GM18870 (cell line): ENCODE measurements at regions not wholly inside any gene's neighbourhood (a gene's known extent, or its start where the extent isn't known, plus 50 kb on each side); places are given as distances from the start of the nearest gene placed in this dataset.
"Not testable (repeated sequence)": the region's sequence is repeated elsewhere in the genome, so short reads cannot be mapped to it uniquely, and the experiment has no call there.

Experiments used
- ATAC-seq: cut with Tn5 transposase; IDR thresholded peaks from one replicate; pipeline ENCODE4 v1.9.1; 2021; ENCODE audit warnings: moderate library complexity; ENCODE audit not compliant: unreplicated experiment

- ATAC-seq = no peak
Measured at GRCh38 chr5:10921160-10921559, 160.1 kb upstream of the DAP start.

GRCh38 chr5:10920400-10920799 is 159.4 kb upstream of the DAP start:
- ATAC-seq = no peak

DNA sequence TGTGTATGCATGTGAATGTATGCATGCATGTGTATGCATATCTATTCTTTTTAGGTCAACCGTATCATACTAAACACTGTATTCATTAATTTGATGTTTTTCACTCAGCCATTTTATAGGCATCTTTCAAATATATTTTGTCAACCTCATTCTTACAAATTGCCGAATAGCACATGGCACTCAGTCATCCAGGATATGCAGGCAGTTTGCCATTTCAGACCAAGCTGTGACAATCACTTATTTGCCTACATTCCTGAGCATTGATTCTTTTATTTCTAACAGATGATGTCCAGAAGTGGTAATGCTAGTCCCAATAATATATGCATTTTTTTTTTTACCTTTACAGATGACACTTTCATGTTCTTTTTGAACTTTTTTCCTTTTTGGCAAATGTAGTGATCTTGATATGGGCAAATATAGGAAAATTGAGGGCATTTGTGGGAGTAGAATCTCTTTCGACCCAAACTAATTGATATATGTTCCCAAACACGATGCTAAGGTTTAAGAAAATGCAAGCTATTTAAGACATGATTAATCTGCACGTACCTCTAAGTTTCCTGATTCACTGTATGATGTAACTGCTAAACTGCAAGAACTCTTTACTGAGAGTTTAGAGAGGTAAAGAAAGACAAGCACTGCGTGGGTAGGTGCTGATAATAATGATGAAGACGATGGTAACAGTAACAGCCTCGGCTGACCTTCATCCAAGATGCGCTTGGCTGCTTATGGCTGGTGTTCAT is 153.9 kb upstream of the DAP start:
- ATAC-seq = no peak

DNA sequence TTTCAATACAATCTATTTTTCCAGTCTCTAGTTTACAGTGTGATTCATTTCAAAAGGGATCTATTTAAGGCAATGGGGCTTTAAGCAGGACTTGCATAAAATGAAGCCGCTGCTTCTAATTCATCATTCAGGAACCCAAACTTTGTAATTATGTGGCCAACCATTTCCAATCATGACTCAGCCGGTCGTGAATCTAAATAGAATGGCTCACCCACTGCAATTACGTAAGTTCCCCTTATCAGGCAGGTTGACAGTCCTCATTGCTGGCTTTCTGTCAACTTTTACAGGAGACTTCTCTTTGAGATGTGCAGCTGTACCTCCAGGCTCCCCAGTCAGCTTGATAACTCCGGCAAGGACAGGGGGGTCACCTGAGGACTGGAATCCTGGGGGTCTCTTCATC is 152.8 kb upstream of the DAP start:
- no peak for ATAC-seq

DNA sequence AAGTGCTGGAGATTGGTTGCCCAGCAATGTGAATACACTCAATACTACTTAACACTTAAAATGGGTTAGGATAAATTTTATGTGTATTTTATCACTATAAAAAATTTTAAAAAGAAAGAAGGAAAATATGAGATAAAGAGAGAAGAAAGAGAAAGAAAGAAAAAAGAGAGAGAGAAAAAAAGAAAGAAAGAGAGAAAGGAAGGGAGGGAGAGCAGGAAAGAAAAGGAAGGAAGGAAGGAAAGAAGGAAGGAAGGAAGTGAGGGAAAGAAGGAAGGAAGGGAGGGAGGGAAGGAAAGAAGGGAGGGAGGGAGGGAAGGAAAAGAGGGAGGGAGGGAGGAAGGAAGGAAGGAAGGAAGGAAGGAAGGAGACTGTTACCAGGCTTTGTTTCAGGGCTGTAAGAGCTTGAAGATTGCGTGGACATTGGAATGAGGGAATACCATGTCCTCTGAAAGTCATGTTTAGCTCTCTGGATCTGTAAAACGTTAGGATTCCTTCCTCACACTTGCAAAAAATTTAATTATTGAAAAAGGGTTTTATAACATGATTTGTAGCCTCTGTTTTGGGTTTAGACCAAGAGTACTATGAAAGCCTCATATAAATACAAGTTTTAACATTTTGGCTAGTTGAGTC is 152.3 kb upstream of the DAP start:
- ATAC-seq = no peak

DNA sequence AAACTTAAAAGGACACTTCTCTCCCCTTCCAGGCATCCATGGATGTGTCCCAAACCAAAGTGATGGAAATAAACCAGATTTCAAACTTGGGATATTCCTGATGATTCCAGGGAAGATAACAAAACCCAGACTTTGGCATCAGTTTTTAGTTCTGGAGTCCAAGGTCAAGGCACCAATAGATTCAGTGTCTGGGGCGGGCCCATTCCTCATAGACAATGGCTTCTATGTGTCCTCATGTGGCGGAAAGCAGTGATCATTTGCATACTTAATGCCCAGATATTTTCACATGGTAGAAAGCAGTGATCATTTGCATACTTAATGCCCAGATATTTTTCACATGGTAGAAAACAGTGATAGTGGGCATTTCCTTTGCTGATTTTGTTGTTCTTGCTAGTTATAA is 151.4 kb upstream of the DAP start:
- no peak for ATAC-seq

DNA sequence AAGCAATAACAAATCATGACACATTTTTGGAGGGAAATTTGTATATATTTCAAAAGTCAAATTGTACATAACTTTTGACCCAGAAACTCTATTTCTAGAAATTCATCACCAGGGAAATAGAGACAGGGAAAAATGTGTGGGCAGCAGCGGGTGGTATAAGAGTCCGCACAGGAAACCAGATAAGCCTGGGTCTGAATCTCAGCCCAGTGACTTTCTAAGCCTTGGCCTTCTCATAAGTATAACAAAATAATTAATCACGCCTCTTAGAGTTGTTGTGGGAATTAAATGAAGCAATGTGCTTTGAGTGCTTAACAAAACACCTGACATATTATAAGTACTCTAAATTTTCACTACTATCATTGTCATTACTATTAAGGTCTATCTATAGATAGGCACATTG is 149.2 kb upstream of the DAP start:
- no peak for ATAC-seq

DNA sequence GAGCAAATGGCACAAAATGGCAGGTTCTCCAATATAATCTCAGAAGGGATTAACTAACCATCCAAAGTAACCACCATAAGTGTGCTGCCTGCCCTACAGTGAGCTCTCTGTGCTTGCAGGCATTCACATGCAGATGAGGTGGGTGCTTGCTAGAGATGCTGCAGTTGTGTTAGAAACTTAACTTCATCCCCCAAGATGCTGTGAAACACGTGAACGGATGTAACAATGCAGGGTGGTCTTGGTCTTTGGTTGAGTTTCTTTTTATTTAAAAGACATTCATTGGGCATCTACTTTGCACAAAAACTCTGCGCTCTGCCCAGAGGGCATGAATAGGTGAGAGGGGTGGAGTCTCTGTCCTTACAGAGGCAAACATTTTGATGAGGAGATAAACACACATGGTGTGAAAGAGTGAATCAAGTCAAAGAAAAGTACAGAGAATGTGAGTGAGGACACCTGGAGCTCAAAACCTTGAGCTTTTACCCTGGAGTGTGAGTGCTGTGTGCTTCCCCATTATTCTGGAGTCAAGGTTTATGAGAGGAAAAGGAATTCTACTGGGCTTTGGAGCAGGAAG is 143.9 kb upstream of the DAP start:
- ATAC-seq = no peak

DNA sequence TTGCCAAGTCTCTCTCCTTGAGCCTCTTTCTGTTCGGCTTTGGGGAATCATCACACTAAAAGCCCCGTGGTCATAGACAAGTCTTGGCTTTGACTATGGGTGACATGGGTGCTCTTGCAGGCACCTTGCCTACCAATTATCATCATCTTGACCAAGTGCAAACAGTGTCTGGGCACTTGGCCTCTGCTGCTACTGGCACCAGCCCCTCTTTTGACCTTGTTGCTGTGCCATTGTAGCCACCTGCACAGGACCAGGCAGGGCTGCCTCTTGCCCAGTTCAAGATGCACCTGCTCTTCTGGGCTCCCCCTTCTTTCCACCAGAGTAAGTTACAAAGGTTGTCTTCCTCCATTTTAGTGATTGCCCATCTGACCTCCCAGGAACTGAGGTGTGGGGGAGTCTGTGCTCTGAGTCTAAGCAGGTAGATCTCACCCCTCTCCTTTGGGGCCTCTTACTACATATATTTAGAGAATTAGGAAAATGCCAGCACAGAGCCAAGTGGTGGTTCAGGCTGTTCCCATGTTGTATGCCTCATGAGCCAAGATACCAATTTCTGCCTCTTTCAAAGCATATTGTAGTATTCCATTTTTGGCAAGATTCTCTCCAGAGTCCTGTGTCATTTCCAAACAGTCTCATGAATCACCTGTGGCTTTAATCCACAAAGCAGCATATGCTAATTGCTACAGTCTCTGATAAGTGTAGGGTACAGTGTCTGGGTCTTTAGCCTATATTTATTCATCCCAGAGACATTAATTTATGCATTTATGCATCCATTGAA is 142.9 kb upstream of the DAP start:
- ATAC-seq = no peak

DNA sequence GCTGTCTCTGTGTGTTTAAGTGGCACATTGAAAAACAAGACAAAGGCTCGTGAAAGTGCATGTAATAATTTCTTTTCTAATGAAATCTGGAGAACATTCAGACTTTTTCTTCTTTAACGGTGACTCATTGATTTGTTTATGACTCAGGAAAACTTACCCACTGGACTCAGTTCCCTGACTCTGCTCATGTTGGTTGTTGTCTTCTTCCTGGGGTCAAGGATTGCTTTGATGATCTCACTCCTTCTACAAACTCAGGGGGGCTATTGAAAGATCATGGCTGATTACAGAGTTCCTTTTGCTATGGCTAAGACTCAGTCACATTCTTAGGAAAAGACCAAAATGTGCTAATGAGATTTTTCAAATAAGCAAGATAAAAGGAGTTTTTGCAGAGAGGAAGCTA is 141.1 kb upstream of the DAP start:
- ATAC-seq = no peak

GRCh38 chr5:10898514-10898913 is 137.5 kb upstream of the DAP start:
- ATAC-seq = no peak

DNA sequence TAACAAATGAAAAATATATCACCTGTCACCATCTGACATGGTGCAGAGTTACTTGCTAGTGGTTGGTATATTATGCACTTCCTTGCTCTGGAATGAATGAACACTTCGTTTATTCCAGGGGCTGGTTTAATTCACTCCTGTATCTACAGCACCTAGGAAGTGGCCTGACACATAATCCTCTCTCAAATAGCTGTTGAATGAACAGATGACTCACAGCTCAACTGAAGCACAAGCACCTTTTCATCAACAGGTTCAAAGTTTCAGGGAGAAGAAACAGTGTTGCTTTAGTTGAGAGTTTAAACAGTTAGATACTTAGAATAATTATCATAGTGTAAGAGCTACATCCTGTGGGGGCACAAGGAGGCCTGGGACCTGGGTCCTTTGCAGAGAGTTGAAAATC is 135.0 kb upstream of the DAP start:
- no peak for ATAC-seq

- ATAC-seq = no peak
Measured at GRCh38 chr5:10894445-10895054, 133.5 kb upstream of the DAP start.

DNA sequence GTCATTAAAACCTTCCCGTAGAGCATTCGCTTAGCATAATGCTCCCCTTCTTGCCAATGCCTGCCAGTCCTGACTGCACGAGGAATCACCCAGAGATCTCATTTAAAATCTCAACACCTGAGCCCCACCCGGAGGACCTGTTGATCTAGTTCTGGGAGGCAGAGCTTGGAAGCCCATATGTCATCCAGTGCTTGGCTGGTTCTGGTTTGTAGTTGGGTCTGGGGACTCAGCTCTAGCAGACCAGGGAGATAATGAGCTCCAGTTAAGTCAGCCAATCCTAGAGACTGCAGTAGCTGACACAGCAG is 131.8 kb upstream of the DAP start:
- no peak for ATAC-seq

DNA sequence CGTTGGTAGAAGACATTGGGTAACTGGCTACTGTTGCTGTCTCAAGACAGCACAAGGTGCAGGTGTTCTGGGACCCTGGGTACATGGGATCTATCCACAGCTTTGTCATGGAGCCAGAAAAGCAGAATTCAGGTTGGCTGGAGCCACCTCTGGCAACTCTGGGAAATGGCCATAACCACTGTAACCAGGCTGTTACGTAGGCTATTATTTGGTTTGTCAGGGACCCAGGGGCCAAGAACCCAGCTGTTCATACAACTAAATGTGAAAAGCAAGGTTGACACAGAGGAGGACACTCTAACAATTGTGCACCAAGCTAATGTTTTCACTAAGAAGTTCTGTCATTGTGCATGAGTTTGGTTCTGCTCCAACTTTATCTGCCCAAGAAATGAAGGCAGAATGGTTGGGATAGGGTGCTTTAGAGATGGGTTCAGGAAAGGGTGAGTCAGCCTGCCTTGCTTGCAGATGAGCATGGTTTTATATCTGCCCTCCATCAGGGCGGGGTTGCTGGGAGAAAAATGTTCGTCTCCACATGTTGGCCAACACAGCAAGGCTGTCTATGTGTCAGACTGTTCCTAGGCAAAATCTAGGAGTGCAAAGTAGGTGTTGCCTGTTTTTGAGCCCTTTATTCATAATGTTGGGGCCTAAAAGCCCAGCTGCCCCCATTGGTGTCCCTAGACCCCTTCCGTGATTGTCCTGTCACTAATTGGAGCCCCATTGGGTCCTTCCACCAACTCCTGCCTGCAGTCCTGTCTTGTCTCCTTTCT is 131.3 kb upstream of the DAP start:
- no peak for ATAC-seq

DNA sequence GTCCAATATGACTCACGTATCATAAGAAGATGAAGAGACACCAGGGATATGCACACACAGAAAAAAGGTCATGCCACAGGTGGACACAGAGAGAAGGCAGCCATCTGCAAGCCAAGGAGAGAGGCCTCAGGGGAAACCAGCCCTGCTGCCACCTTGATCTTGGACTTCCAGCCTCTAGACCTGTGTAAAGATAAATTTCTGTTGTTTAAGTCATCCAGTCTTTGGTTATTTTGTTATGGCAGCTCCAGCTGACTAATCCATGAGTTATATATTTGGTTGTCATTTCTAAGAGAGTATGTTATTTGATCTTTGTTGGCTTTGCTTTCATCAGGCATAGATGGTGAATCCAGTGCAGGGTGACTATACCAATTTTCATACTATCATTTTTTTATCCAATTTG is 130.2 kb upstream of the DAP start:
- no peak for ATAC-seq

- ATAC-seq = no peak
Measured at GRCh38 chr5:10886497-10886896, 125.5 kb upstream of the DAP start.

GRCh38 chr5:10885026-10885425 is 124.0 kb upstream of the DAP start:
- no peak for ATAC-seq

GRCh38 chr5:10883945-10884344 is 122.9 kb upstream of the DAP start:
- not testable (repeated sequence) for ATAC-seq

DNA sequence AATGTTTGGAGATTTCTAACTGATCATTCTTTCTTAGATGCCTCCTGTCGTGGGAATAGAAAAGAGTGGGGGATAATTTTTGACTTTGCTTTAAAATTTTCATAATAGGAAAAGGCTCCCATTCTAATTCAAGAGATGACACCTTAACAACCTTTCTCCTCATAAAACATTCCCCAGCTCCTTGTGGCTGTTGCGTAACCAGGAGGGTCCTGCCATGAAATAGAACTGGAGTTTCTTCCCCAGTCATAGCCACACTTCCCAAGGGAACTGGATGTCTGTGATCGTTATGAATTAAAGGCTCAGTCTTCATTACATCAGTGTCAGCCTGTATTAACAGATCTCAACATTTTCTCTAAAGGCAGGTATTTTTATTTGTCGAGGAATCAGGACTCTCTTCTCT is 119.9 kb upstream of the DAP start:
- ATAC-seq = no peak

DNA sequence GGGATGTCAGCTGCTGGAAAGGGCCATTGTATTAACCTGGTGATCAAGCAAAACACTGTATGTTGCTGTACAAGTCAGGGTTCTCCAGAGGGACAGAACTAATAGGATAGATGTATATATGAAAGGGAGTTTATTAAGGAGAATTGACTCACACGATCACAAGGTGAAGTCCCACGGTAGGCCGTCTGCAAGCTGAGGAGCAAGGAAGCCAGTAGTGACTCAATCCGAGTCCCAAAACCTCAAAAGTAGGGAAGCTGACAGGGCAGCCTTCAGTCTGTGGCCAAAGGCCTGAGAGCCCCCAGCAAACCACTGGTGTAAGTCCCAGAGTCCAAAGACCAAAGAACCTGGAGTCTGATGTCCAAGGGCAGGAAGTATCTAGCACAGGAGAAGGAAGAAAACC is 116.0 kb upstream of the DAP start:
- ATAC-seq = not testable (repeated sequence)
